Stomach smooth muscle (tissue), 2 donors: ENCODE measurements at regions not wholly inside any gene's neighbourhood (a gene's known extent, or its start where the extent isn't known, plus 50 kb on each side); places are given as distances from the start of the nearest gene placed in this dataset.
"Not testable (repeated sequence)": the region's sequence is repeated elsewhere in the genome, so short reads cannot be mapped to it uniquely, and the experiment has no call there.

Experiments used
- H3K27ac ChIP-seq: one replicate; pipeline ENCODE4 v1.7.0; 2013; ENCODE audit warnings: mild to moderate bottlenecking, low read length, inconsistent platforms
- H3K27me3 ChIP-seq, 2 donors: one replicate each; pipeline ENCODE4 v1.7.0; 2013; ENCODE audit warnings: low read length in 2 of 2; ENCODE audit not compliant: insufficient read depth in 2 of 2, control insufficient read depth in 1 of 2
- H3K36me3 ChIP-seq, 2 donors: one replicate each; pipeline ENCODE4 v1.7.0; 2013; ENCODE audit warnings: low read length in 2 of 2; ENCODE audit not compliant: control insufficient read depth in 2 of 2, insufficient read depth in 2 of 2
- H3K4me1 ChIP-seq: one replicate; pipeline ENCODE4 v1.7.0; 2013; ENCODE audit warnings: low read length; ENCODE audit not compliant: control insufficient read depth, insufficient read depth
- H3K4me3 ChIP-seq, 2 donors: one replicate each; pipeline ENCODE4 v1.7.0; 2013; ENCODE audit warnings: low read length in 2 of 2
- H3K9ac ChIP-seq, 2 donors: one replicate each; pipeline ENCODE4 v1.7.0; 2013; ENCODE audit warnings: low read length in 2 of 2, mild to moderate bottlenecking in 1 of 2
- H3K9me3 ChIP-seq, 2 donors: one replicate each; pipeline ENCODE4 v1.7.0; 2013; ENCODE audit warnings: low read length in 2 of 2; ENCODE audit not compliant: control insufficient read depth in 2 of 2
- donor health status: healthy.
- donor health status: Pancreatic carcinoma.

- no peak overlapping the region for H3K4me3 ChIP-seq
- no peak overlapping the region for H3K27ac ChIP-seq
- H3K36me3 ChIP-seq: no peaks in the 10 kb centered on the region
- peaks cover 0 to 2% of the 10 kb centered on the region in 2 donors for H3K27me3 ChIP-seq
- no peak overlapping the region for H3K9ac ChIP-seq
- no peaks in the 10 kb centered on the region for H3K9me3 ChIP-seq
- H3K4me1 ChIP-seq: no peaks in the 10 kb centered on the region
These were observed 103.9 kb upstream of the TMEM45B start for GRCh38 chr11:129711760-129712159.

GRCh38 chr11:129712486-129713240 is 103.0 kb upstream of the TMEM45B start:
- H3K27ac ChIP-seq, H3K9ac ChIP-seq, H3K4me3 ChIP-seq, H3K36me3 ChIP-seq, H3K9me3 ChIP-seq, H3K27me3 ChIP-seq, H3K4me1 ChIP-seq: not testable (repeated sequence)

DNA sequence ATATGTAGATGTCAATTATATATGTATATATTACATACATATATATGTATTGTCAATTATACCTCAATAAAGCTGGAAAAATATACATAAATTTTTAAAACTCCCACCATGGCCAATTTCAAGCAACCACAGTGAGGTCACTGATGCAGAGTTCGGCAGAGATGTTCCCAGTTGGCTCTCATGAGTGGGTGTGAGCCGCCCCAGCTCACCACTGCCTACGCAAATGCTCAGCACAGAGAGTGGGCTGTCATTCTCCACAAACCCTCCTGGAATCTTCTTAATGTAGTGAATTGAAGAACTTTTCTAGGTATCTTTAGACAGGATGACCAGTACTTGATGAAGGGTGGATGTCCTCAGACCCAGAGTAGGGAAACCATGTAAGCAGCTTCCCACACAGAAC is 96.6 kb upstream of the TMEM45B start:
- Histone ChIP-seq H3K27ac (no peak overlapping the region), H3K4me1 (no peaks in the 10 kb centered on the region), H3K9ac (no peak overlapping the region), H3K36me3 (no peaks in the 10 kb centered on the region), H3K27me3 (peaks cover 0 to 2% of the 10 kb centered on the region in 2 donors), H3K4me3 (no peak overlapping the region), H3K9me3 (no peaks in the 10 kb centered on the region)

DNA sequence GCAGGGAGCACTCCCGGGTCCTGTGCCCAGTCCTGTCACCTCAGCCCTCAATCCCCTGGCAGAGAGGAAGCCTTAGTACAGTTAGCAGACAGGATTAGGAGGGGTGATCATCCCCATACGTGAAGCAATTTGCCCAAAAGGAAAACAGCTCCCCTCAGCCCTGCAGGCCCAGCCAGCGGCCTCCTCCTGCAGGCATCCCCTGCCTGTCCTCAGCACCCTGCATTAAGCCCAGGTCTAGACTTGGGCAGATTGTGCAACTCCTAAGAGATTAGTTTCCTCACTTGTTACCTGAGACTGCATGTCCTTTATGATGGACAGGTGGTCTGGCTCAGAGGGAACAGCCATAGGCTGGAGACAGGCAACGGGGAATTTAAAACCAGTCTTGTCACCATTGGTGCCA is 95.5 kb upstream of the TMEM45B start:
- Histone ChIP-seq H3K9ac (no peak overlapping the region), H3K27ac (no peak overlapping the region), H3K4me3 (no peak overlapping the region), H3K4me1 (no peaks in the 10 kb centered on the region), H3K36me3 (no peaks in the 10 kb centered on the region), H3K9me3 (no peaks in the 10 kb centered on the region), H3K27me3 (peaks cover 0 to 2% of the 10 kb centered on the region in 2 donors)

- no peaks in the 10 kb centered on the region for H3K9me3 ChIP-seq
- H3K4me3 ChIP-seq: no peak overlapping the region
- H3K36me3 ChIP-seq: no peaks in the 10 kb centered on the region
- H3K27me3 ChIP-seq: peaks cover 0 to 5% of the 10 kb centered on the region in 2 donors
- H3K4me1 ChIP-seq: no peaks in the 10 kb centered on the region
- H3K27ac ChIP-seq: no peak overlapping the region
- H3K9ac ChIP-seq: no peak overlapping the region
These were observed 94.7 kb upstream of the TMEM45B start for GRCh38 chr11:129720994-129721393.

GRCh38 chr11:129721685-129722084 is 94.0 kb upstream of the TMEM45B start:
- H3K9ac ChIP-seq: no peak overlapping the region
- peaks cover 0 to 7% of the 10 kb centered on the region in 2 donors for H3K27me3 ChIP-seq
- H3K9me3 ChIP-seq: no peaks in the 10 kb centered on the region
- no peak overlapping the region for H3K4me3 ChIP-seq
- H3K36me3 ChIP-seq: no peaks in the 10 kb centered on the region
- no peak overlapping the region for H3K27ac ChIP-seq
- H3K4me1 ChIP-seq: no peaks in the 10 kb centered on the region

- Histone ChIP-seq H3K9me3 (no peaks in the 10 kb centered on the region), H3K27ac (no peak overlapping the region), H3K9ac (no peak overlapping the region), H3K36me3 (no peaks in the 10 kb centered on the region), H3K27me3 (peaks cover 0 to 7% of the 10 kb centered on the region in 2 donors), H3K4me3 (no peak overlapping the region), H3K4me1 (no peaks in the 10 kb centered on the region)
These were observed 93.1 kb upstream of the TMEM45B start for GRCh38 chr11:129722529-129722928.

GRCh38 chr11:129723146-129723760 is 92.4 kb upstream of the TMEM45B start:
- H3K4me3 ChIP-seq: no peak overlapping the region
- H3K36me3 ChIP-seq: no peaks in the 10 kb centered on the region
- H3K27ac ChIP-seq: no peak overlapping the region

DNA sequence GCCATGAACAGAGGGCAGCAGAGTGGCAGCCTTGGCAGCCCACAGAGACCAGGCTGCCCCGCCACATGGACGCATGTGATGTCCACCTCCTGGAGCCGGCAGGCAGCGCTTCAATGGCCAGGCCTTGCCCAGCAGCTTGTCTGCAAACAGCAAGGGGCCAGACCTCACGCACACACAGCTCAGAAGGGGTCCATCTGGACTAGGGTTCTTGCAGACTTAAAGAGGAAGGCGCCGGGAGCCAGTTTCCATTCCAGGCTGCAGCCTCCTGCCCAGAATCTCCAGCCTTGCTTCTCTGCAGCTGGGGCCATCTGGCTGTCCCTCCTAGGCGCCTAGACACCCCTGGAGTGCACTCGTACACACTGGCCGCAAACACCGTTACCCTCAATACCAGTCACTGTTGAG is 91.9 kb upstream of the TMEM45B start:
- H3K4me1 ChIP-seq: no peaks in the 10 kb centered on the region
- H3K27ac ChIP-seq: no peak overlapping the region
- no peak overlapping the region for H3K4me3 ChIP-seq
- no peaks in the 10 kb centered on the region for H3K9me3 ChIP-seq
- H3K27me3 ChIP-seq: peaks cover 0 to 7% of the 10 kb centered on the region in 2 donors
- no peak overlapping the region for H3K9ac ChIP-seq
- no peaks in the 10 kb centered on the region for H3K36me3 ChIP-seq

More at GRCh38 chr11:129723146-129723760, 92.4 kb upstream of the TMEM45B start:
- Histone ChIP-seq H3K9ac (no peak overlapping the region), H3K4me1 (no peaks in the 10 kb centered on the region), H3K9me3 (no peaks in the 10 kb centered on the region), H3K27me3 (peaks cover 0 to 7% of the 10 kb centered on the region in 2 donors)

DNA sequence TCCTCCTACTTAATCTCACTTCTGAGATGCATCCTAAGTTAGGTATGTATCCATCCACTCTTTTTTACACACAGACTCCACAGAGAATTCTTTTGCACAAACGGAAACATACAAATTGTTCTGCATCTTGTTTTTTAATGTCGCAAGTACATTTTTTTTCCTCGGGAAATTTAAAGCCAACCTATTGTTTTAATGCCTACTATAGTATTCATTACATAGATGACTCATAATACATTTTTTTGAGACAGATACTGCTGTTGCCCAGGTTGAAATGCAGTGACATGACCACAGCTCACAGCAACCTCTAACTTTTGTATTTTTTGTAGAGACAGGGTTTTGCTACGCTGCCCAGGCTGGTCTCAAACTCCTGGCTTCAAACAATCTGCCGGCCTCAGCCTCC is 90.8 kb upstream of the TMEM45B start:
- no peaks in the 10 kb centered on the region for H3K9me3 ChIP-seq
- no peak overlapping the region for H3K27ac ChIP-seq
- H3K4me3 ChIP-seq: no peak overlapping the region
- no peaks in the 10 kb centered on the region for H3K4me1 ChIP-seq
- no peaks in the 10 kb centered on the region for H3K36me3 ChIP-seq
- H3K9ac ChIP-seq: no peak overlapping the region
- peaks cover 0 to 9% of the 10 kb centered on the region in 2 donors for H3K27me3 ChIP-seq

- Histone ChIP-seq H3K9ac (no peak overlapping the region), H3K4me1 (no peaks in the 10 kb centered on the region), H3K27me3 (peaks cover 0 to 9% of the 10 kb centered on the region in 2 donors), H3K4me3 (no peak overlapping the region), H3K36me3 (no peaks in the 10 kb centered on the region), H3K27ac (no peak overlapping the region), H3K9me3 (no peaks in the 10 kb centered on the region)
These were observed 89.5 kb upstream of the TMEM45B start for GRCh38 chr11:129726179-129726578.
